Right lobe of liver (tissue), 6 donors: ENCODE measurements at regions not wholly inside any gene's neighbourhood (a gene's known extent, or its start where the extent isn't known, plus 50 kb on each side); places are given as distances from the start of the nearest gene placed in this dataset.

Experiments
- ATAC-seq, 4 donors: fragments of 200-7000 bp; cut with Tn5 transposase; one replicate each; pipeline ENCODE4 v1.9.1; 2020; ENCODE audit warnings: mild to moderate bottlenecking in 4 of 4, moderate library complexity in 4 of 4
- DNase-seq, 3 donors: peaks; one replicate each; pipeline ENCODE4 v3.0.0-alpha.2; 2020
- H3K27ac ChIP-seq, 3 donors: fragments of 200-600 bp; one replicate each; pipeline ENCODE4 v1.8.0; 2022
- H3K27me3 ChIP-seq, 2 donors: fragments of 200-600 bp; one replicate each; pipeline ENCODE4 v1.8.0; 2022
- H3K36me3 ChIP-seq, 4 donors: fragments of 200-600 bp; sonication (generic) in 1 of 4; one replicate each; pipeline versions ENCODE4 v1.5.1 to v1.8.0; 2017 to 2022; ENCODE audit warnings: control low read depth in 1 of 4
- H3K4me1 ChIP-seq, 4 donors: fragments of 200-600 bp; sonication (generic) in 1 of 4; one replicate each; pipeline versions ENCODE4 v1.5.1 to v1.8.0; 2017 to 2022; ENCODE audit warnings: control low read depth in 1 of 4
- H3K4me3 ChIP-seq, 3 donors: fragments of 200-600 bp; one replicate each; pipeline ENCODE4 v1.8.0; 2022
- H3K9me3 ChIP-seq, 4 donors: fragments of 200-600 bp; sonication (generic) in 1 of 4; one replicate each; pipeline versions ENCODE4 v1.5.1 to v1.8.0; 2017 to 2022; ENCODE audit warnings: control low read depth in 1 of 4
- POLR2A ChIP-seq: fragments of 450-650 bp; IDR thresholded peaks from one replicate; pipeline ENCODE4 v1.6.1; 2017; ENCODE audit warnings: antibody characterized with exemption, mild to moderate bottlenecking
- WGBS: methylation state at CpG from one replicate; pipeline ENCODE4 v1.1.6; 2018; ENCODE audit warnings: low coverage, low lambda C conversion rate; ENCODE audit not compliant: insufficient coverage; ENCODE audit errors: missing lambda C conversion rate; 5-methylcytosine and 5-hydroxymethylcytosine counted together
- intact Hi-C, 2 donors: fragments of 100-400 bp; cut with DNase I; formaldehyde crosslinking; loops; one replicate each; pipeline versions ENCODE4 v1.11.2 to v1.14.1; 2022
- TF ChIP-seq, protein P1 (sequence below), 4 donors: fragments of 200-600 bp in 3 of 4; fragments of 450-650 bp in 1 of 4; IDR thresholded peaks; one replicate each; pipeline versions ENCODE4 v1.5.1 to v1.8.0; 2016 to 2022; ENCODE audit warnings: antibody characterized with exemption in 4 of 4, mild to moderate bottlenecking in 2 of 4
- donor health status: DM: no; HTN: yes; CAD: no.
- donor health status: DM: no; HTN: no; CAD: no.
- donor health status: DM: no; HTN: no; CAD: no.
- donor health status: DM: no; HTN: yes; CAD: no.
- donor health status: DM: no; HTN: yes; CAD: no.

DNA sequence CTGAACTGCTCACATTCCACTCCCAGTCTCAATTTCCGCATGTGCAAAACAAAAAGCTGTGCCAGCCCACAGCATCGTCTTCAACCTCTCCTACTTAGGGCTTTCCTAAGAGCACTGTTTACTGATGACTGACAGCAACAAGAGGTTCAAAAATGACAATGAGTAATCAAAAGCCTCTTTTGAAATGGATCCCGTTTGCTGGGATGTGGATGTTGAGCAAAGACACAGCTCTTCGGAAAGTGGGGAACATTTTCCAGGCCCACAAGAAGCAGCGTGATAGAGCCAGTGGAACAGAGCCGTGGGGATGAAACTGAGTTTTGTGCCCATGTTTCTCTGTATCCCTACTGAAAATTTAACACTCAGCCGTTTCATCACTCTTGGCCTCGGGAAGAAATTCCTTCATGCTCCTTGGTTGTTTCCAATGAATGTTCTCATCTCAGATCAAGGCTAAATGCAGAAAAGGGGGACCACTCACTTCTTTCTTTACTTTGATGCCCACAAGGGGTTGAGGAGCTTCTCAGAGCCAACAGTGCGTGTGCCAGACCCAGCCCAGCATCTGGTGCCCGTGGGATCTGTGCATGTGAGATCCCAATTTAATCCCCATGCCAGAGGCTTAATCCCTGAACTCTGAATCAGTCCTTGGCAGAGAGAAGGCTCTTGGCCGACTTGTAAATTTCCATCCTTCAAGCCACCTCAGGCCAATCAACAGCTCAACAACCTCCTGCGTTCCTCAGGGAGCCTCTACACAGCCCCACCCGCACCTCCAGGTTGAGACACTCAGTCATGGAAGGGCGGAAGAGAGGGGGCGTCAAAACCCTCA is 230.2 kb upstream of the DAPK1 start:
- no peak overlapping the region for H3K27ac ChIP-seq
- ATAC-seq = no peak
- H3K4me3 ChIP-seq = no peak overlapping the region
- DNase-seq = no peak
- intact Hi-C loops = no loop called here
- no peak for TF ChIP-seq POLR2A
- TF ChIP-seq, protein P1, sequence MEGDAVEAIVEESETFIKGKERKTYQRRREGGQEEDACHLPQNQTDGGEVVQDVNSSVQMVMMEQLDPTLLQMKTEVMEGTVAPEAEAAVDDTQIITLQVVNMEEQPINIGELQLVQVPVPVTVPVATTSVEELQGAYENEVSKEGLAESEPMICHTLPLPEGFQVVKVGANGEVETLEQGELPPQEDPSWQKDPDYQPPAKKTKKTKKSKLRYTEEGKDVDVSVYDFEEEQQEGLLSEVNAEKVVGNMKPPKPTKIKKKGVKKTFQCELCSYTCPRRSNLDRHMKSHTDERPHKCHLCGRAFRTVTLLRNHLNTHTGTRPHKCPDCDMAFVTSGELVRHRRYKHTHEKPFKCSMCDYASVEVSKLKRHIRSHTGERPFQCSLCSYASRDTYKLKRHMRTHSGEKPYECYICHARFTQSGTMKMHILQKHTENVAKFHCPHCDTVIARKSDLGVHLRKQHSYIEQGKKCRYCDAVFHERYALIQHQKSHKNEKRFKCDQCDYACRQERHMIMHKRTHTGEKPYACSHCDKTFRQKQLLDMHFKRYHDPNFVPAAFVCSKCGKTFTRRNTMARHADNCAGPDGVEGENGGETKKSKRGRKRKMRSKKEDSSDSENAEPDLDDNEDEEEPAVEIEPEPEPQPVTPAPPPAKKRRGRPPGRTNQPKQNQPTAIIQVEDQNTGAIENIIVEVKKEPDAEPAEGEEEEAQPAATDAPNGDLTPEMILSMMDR (IDR thresholded peaks at IDR 0.05) = no peak
- H3K27me3 ChIP-seq = no peaks in the 10 kb centered on the region
- H3K36me3 ChIP-seq = no peaks in the 10 kb centered on the region
- no peaks in the 10 kb centered on the region for H3K4me1 ChIP-seq
- no peaks in the 10 kb centered on the region for H3K9me3 ChIP-seq
- WGBS = 77% methylated on average over 8 of the region's 15 CpGs

DNA sequence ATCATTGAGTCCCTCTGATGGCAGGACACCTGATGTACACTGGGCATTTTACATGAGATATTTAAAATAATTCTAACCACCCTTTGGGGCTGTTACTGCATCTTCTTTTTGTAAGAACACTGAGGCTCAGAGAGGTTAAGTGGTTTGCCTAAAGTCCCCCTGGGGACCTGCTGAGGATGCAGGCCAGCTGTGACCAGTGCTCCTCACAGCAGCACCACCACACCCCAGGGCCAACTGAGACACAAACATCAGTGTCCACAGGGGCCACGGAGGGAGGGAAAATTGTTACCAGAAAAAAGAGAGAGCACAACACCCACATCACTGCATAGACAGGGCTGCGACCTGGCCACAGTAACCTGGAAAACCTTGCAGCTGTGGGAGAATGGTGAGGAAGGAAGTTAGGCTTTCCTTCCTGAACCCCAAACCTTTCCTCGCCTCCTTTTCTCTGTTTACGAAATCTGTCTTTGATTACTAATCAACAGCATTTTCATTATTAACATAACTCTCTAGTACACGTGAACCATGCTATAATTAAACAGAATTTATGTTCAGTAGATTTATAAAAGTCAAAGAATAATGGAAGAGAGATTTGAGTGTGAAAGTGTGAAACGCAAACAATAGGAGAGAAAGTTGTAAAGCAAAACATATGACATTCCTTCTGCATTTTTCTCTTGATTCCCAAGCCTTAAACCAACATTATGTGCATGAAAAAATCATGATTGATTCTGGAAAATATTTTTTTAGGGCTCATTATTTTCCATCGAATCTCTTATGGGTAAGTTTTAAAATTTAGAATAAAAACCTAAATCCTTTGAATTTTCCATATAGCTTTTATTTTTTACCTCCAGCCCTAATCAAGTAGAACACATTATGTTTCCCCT is 228.1 kb upstream of the DAPK1 start:
- no peaks in the 10 kb centered on the region for H3K4me1 ChIP-seq
- H3K36me3 ChIP-seq = no peaks in the 10 kb centered on the region
- no peak for TF ChIP-seq POLR2A
- H3K27ac ChIP-seq = no peak overlapping the region
- ATAC-seq (no peak), DNase-seq (no peak)
- 60% methylated on average over 7 of the region's 7 CpGs for WGBS
- intact Hi-C loops = no loop called here
- no peak overlapping the region for H3K4me3 ChIP-seq
- H3K9me3 ChIP-seq = no peaks in the 10 kb centered on the region
- no peaks in the 10 kb centered on the region for H3K27me3 ChIP-seq

DNA sequence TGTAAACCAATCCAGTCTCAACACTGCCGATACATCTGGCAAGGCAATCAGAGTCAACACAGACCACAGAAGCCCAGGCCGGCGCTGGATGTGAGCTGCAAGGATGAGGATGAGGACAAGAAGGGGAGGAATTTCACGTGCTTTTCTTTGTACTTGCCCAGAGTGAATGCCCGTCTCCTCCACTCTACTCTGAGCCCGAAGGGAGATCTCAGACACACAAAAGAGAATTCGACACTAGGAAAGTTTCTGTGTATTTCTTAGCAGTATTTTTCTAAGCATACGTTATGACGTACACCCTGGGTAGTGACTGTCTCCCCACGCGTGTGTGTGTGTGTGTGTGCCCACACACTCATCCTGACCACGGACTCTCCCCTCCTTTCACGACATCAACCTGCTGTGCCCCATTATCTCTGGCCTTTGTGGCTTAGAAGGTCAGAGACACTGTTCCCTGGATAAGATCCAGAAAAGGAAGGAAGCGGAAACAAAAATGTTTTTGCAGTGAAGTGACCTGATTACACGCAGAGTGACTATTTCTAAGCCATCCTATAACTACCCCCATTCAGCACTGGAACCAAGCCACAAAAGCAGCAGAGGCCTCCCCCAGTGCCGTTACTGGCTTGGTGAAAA is 227.3 kb upstream of the DAPK1 start:
- H3K4me3 ChIP-seq = no peak overlapping the region
- peak overlapping the region in 1 of 3 donors; percentile 1 for H3K27ac ChIP-seq
- H3K4me1 ChIP-seq = no peaks in the 10 kb centered on the region
- intact Hi-C loops = no loop called here
- TF ChIP-seq POLR2A = no peak
- TF ChIP-seq, protein P1 (IDR thresholded peaks at IDR 0.05) = no peak
- peak; percentile 73 to 88 (median 77) for ATAC-seq
- 32% methylated on average over 16 of the region's 16 CpGs for WGBS
- no peaks in the 10 kb centered on the region for H3K27me3 ChIP-seq
- H3K36me3 ChIP-seq = no peaks in the 10 kb centered on the region
- no peaks in the 10 kb centered on the region for H3K9me3 ChIP-seq
- no peak for DNase-seq

DNA sequence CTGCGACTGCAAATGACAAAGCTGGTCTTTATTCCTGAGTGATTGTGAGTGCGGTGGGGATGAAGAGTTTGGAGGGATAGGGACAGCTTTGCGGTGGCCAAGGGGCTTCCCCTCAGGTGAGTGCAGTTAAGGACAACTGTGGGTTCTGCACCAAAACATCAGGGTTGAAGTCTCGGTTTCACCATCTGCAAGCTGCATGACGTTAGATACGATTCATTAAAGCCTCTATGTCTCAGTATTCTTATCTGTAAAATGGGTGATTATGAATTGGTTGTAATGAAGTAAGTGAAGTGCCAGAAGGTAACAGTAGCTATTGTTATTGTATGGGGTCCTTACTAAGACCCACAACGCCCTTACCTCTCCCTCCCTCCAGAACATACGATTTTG is 226.8 kb upstream of the DAPK1 start:
- WGBS = 63% methylated on average over 8 of the region's 8 CpGs
- Histone ChIP-seq H3K36me3 (no peaks in the 10 kb centered on the region), H3K9me3 (no peaks in the 10 kb centered on the region), H3K27ac (no peak overlapping the region), H3K4me3 (no peak overlapping the region), H3K27me3 (no peaks in the 10 kb centered on the region), H3K4me1 (no peaks in the 10 kb centered on the region)
- no peak for DNase-seq
- intact Hi-C loops = no loop called here
- TF ChIP-seq POLR2A = no peak
- TF ChIP-seq, protein P1 (IDR thresholded peaks at IDR 0.05) = no peak
- peak in 1 of 4 donors; percentile 15 for ATAC-seq
